ENCODE measurements at regions not wholly inside any gene's neighbourhood (a gene's known extent, or its start where the extent isn't known, plus 50 kb on each side); places are given as distances from the start of the nearest gene placed in this dataset.
"Not testable (repeated sequence)": the region's sequence is repeated elsewhere in the genome, so short reads cannot be mapped to it uniquely, and the experiment has no call there.

DNA sequence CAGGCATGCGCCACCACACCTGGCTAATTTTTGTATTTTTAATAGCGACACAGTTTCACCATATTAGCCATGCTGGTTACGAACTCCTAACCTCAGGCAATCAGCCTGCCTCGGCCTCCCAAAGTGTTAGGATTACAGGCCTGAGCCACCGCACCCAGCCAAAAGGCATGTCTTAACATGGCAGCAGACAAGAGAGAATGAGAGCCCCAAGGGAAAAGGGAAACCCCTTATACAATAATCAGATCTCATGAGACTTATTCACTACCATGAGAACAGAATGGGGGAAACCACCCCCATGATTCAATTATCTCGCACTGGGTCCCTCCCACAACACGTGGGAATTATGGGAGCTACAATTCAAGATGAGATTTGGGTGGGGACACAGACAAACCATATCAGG is 65.9 kb upstream of the ELK3 start:
- not testable (repeated sequence) for TF ChIP-seq POLR2A (IDR thresholded peaks at IDR 0.05)
- TF ChIP-seq, protein P1, sequence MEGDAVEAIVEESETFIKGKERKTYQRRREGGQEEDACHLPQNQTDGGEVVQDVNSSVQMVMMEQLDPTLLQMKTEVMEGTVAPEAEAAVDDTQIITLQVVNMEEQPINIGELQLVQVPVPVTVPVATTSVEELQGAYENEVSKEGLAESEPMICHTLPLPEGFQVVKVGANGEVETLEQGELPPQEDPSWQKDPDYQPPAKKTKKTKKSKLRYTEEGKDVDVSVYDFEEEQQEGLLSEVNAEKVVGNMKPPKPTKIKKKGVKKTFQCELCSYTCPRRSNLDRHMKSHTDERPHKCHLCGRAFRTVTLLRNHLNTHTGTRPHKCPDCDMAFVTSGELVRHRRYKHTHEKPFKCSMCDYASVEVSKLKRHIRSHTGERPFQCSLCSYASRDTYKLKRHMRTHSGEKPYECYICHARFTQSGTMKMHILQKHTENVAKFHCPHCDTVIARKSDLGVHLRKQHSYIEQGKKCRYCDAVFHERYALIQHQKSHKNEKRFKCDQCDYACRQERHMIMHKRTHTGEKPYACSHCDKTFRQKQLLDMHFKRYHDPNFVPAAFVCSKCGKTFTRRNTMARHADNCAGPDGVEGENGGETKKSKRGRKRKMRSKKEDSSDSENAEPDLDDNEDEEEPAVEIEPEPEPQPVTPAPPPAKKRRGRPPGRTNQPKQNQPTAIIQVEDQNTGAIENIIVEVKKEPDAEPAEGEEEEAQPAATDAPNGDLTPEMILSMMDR (IDR thresholded peaks at IDR 0.05), result not testable (repeated sequence)
